Psoas muscle (tissue), 7 donors: ENCODE measurements at regions not wholly inside any gene's neighbourhood (a gene's known extent, or its start where the extent isn't known, plus 50 kb on each side); places are given as distances from the start of the nearest gene placed in this dataset.

Source experiments
- ATAC-seq, 4 donors: fragments of 200-7000 bp; cut with Tn5 transposase; one replicate each; pipeline ENCODE4 v1.9.1; 2020; ENCODE audit warnings: moderate library complexity in 3 of 4, mild to moderate bottlenecking in 2 of 4
- DNase-seq, 2 donors: peaks; one replicate each; pipeline ENCODE4 v3.0.0-alpha.2; 2020
- H3K27ac ChIP-seq: fragments of 200-600 bp; one replicate; pipeline ENCODE4 v1.8.0; 2022
- H3K27me3 ChIP-seq, 3 donors: fragments of 200-600 bp in 1 of 3; one replicate each; pipeline versions ENCODE4 v1.6.1 to v1.8.0; 2013 to 2022; ENCODE audit warnings: low read length in 2 of 3, mild to moderate bottlenecking in 2 of 3, moderate library complexity in 1 of 3; ENCODE audit not compliant: insufficient read depth in 3 of 3
- H3K36me3 ChIP-seq, 2 donors: fragments of 200-600 bp in 1 of 2; one replicate each; pipeline versions ENCODE4 v1.6.1 to v1.8.0; 2013 to 2022; ENCODE audit warnings: low read depth in 1 of 2, mild to moderate bottlenecking in 1 of 2, moderate library complexity in 1 of 2; ENCODE audit not compliant: insufficient read depth in 1 of 2
- H3K4me1 ChIP-seq: fragments of 200-600 bp; one replicate; pipeline ENCODE4 v1.8.0; 2022
- H3K4me3 ChIP-seq: fragments of 200-600 bp; one replicate; pipeline ENCODE4 v1.8.0; 2022; ENCODE audit warnings: mild to moderate bottlenecking
- H3K9me3 ChIP-seq: fragments of 200-600 bp; one replicate; pipeline ENCODE4 v1.8.0; 2022
- WGBS, 3 donors: extraction: QIAGEN DNeasy Blood & Tissue Kit; methylation state at CpG; one replicate each; pipeline versions ENCODE4 v1.1.6 to v1.1.7; 2013; 5-methylcytosine and 5-hydroxymethylcytosine counted together
- intact Hi-C, 2 donors: fragments of 100-400 bp; cut with DNase I; formaldehyde crosslinking; loops; one replicate each; pipeline versions ENCODE4 v1.11.0 to v1.14.2; 2022
- TF ChIP-seq, protein P1 (sequence below): fragments of 200-600 bp; IDR thresholded peaks from one replicate; pipeline ENCODE4 v1.8.0; 2022; ENCODE audit warnings: antibody characterized with exemption
- donor health status: healthy with polysubstance abuse.
- donor health status: DM: no; HTN: no; CAD: no; lungs with moderate emphysema.
- donor health status: Bipolar disorder and iron deficiency.
- donor health status: healthy.
- donor health status: DM: yes; HTN: yes; CAD: no.
- donor health status: DM: no; HTN: no; CAD: no.
- donor health status: DM: yes; HTN: yes; CAD: no.

DNA sequence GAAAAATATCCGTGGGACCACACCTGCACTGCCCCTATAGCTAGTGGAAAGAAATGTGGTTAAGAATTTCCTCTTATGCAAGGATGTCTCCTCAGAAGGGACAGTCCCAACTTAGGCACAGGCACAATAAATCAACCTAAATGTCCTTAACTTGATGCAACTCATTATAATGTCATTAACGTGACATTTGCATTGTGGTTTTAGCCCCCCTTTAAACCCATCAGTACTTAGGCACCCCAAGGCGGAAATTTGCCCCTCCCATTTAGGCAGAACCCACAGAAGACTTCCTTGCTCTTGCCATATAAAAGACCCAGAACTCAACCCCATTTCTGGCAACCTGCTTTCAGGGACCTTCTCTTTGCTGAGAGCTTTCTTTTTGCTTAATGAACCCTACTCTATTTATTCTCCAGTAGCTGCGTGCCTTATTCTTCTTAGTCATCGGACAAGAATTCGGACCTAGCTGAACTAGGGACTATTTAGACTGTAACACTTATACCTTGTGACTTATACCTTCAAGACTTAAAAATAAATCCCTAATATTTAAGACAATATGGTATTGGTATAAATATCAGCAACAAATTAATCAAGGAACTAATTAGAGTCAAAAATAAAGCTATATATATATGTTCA lies 1281.6 kb upstream of the TMEFF2 start:
- H3K9me3 ChIP-seq = peaks cover 8% of the 10 kb centered on the region
- TF ChIP-seq, protein P1, sequence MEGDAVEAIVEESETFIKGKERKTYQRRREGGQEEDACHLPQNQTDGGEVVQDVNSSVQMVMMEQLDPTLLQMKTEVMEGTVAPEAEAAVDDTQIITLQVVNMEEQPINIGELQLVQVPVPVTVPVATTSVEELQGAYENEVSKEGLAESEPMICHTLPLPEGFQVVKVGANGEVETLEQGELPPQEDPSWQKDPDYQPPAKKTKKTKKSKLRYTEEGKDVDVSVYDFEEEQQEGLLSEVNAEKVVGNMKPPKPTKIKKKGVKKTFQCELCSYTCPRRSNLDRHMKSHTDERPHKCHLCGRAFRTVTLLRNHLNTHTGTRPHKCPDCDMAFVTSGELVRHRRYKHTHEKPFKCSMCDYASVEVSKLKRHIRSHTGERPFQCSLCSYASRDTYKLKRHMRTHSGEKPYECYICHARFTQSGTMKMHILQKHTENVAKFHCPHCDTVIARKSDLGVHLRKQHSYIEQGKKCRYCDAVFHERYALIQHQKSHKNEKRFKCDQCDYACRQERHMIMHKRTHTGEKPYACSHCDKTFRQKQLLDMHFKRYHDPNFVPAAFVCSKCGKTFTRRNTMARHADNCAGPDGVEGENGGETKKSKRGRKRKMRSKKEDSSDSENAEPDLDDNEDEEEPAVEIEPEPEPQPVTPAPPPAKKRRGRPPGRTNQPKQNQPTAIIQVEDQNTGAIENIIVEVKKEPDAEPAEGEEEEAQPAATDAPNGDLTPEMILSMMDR = no peak
- no peaks in the 10 kb centered on the region for H3K4me1 ChIP-seq
- DNase-seq = no peak
- intact Hi-C loops = no loop called here
- H3K4me3 ChIP-seq = no peak overlapping the region
- no peak overlapping the region for H3K27ac ChIP-seq
- H3K36me3 ChIP-seq = no peaks in the 10 kb centered on the region
- no peak for ATAC-seq
- no peaks in the 10 kb centered on the region for H3K27me3 ChIP-seq
- 74 to 83% (median 78%) methylated on average over 6 of the region's 6 CpGs for WGBS, 3 donors

DNA sequence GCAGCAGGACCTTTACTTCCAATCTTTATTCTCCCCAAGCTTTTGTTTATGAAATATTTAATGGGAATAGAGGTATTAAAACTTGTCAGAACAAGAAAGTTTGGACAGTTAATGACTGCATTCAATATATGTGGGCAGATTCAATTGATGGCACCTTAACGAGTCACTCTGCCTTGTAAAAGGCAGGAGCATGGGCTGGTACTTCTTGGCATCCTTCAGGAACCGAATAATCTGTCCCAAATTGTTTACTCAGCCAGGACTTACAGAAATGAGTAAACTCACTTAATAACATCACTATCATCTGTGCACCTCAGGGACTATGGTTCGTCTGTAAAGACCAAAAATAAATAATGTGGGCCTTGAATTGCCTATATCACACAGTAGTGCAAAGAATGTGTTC lies 1280.3 kb upstream of the TMEFF2 start:
- DNase-seq = no peak
- no peak overlapping the region for H3K4me3 ChIP-seq
- intact Hi-C loops = no loop called here
- H3K36me3 ChIP-seq = no peaks in the 10 kb centered on the region
- H3K9me3 ChIP-seq = peaks cover 8% of the 10 kb centered on the region
- TF ChIP-seq, protein P1 = no peak
- H3K4me1 ChIP-seq = no peaks in the 10 kb centered on the region
- no peak overlapping the region for H3K27ac ChIP-seq
- no peaks in the 10 kb centered on the region for H3K27me3 ChIP-seq
- 67 to 81% (median 72%) methylated on average over 3 of the region's 3 CpGs for WGBS, 3 donors
- no peak for ATAC-seq

DNA sequence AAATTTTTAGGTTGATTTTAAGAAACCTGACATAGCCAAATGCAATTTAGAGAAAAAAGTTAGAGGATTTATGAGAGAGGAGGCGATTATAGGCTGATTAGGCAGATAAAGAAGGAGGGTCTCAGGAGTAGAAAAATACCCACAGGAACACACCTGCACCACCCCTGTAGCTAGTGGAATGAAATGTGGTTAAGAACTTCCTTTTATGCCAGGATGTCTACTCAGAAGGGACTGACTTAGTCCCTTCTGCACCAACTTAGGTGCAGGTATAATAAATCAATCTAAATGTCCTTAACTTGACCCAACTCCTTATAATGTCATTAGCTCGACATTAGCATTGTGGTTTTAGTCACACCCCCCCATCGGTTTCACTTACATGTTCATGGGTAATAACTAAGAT lies 1274.5 kb upstream of the TMEFF2 start:
- Histone ChIP-seq H3K36me3 (no peaks in the 10 kb centered on the region), H3K27me3 (no peaks in the 10 kb centered on the region), H3K9me3 (peaks cover 11% of the 10 kb centered on the region), H3K4me1 (no peaks in the 10 kb centered on the region), H3K4me3 (no peak overlapping the region), H3K27ac (no peak overlapping the region)
- intact Hi-C loops = no loop called here
- ATAC-seq = no peak
- 74 to 82% (median 79%) methylated on average over 3 of the region's 3 CpGs for WGBS, 3 donors
- TF ChIP-seq, protein P1 = no peak
- DNase-seq = no peak

DNA sequence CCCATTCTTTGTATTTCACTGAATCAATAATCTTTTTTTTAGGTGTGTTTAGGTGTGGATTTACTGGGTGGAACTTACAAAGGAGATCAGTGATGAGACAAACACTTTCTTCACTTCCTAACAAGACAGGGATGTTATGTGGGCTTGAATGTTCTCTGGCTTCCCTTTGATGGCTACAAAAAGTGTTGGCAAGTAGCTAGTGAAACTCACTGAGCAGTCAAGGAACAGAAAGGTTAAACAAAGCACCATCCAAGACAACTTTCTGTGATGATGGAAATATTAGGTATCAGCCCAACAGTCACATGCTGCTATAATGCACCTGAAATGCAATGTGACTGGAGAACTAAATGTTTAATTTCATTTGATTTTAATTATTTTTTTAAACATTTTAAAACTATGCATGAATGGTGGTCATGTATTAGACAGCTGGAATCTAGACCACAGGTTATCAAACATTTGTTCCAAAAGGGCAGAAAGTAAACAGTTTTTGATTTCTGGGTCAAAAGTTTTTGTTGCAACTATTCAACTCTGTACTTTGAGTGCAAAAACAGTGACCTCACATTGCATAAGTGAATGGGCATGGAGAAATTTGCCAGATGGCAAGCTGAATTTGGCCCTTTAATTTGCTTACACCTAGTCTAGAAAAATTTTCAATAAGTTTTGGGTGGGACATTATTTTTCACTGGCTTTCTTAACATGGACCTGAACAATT lies 1272.7 kb upstream of the TMEFF2 start:
- no peak for ATAC-seq
- intact Hi-C loops = no loop called here
- H3K27me3 ChIP-seq = no peaks in the 10 kb centered on the region
- H3K4me1 ChIP-seq = no peaks in the 10 kb centered on the region
- TF ChIP-seq, protein P1 = no peak
- no peak overlapping the region for H3K4me3 ChIP-seq
- H3K27ac ChIP-seq = no peak overlapping the region
- no peak for DNase-seq
- no peaks in the 10 kb centered on the region for H3K36me3 ChIP-seq
- H3K9me3 ChIP-seq = peaks cover 3% of the 10 kb centered on the region

DNA sequence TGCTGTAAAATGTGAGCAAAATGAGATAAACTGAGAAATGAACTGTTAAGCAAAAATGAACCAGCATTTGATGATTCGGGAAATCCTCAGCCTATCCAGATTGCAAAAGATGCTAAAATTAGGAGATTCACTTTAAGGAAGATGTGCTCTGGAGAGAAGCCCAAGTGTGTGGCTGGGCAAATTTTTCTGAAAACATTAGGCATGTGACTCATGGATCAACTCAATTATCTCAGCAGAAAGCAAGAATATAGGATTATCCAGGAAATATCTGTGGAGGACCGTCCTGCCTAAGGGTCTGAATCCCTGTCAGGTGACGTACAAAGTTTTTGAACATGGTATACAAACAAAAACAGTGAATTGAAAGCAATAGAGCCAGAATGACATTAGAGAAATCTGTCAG lies 1268.3 kb upstream of the TMEFF2 start:
- no peaks in the 10 kb centered on the region for H3K27me3 ChIP-seq
- H3K4me1 ChIP-seq = no peaks in the 10 kb centered on the region
- no peaks in the 10 kb centered on the region for H3K9me3 ChIP-seq
- DNase-seq = no peak
- no peaks in the 10 kb centered on the region for H3K36me3 ChIP-seq
- 83 to 86% (median 83%) methylated on average over 3 of the region's 3 CpGs for WGBS, 3 donors
- intact Hi-C loops = no loop called here
- H3K27ac ChIP-seq = no peak overlapping the region
- no peak for ATAC-seq
- H3K4me3 ChIP-seq = no peak overlapping the region
- TF ChIP-seq, protein P1 = no peak
